Keratinocyte (primary cell): ENCODE measurements at regions not wholly inside any gene's neighbourhood (a gene's known extent, or its start where the extent isn't known, plus 50 kb on each side); places are given as distances from the start of the nearest gene placed in this dataset.

Experiments used
- DNase-seq: peaks from one replicate; pipeline ENCODE4 v3.0.0-alpha.2; 2011; ENCODE audit warnings: low read depth, missing footprints, low spot score
- FAIRE-seq: peaks from 2 replicates; lab custom pipeline; 2011; peaks lifted over from hg19 to GRCh38; lab: Jason Lieb, UNC
- H2AFZ ChIP-seq: 2 replicates; pipeline ENCODE4 v1.6.0; 2012; ENCODE audit warnings: low read length, control low read depth, inconsistent platforms; ENCODE audit not compliant: control insufficient read depth
- H3K27ac ChIP-seq: 2 replicates; pipeline ENCODE4 v1.5.1; 2011; ENCODE audit warnings: low read length; ENCODE audit not compliant: control insufficient read depth, insufficient read depth
- H3K27me3 ChIP-seq: 3 replicates; pipeline ENCODE4 v1.6.0; 2011; ENCODE audit warnings: low read length; ENCODE audit not compliant: control insufficient read depth, insufficient read depth; ENCODE audit errors: extremely low read depth
- H3K36me3 ChIP-seq, 2 experiments: 2 replicates in 1 of 2; 3 replicates in 1 of 2; pipeline ENCODE4 v1.5.1; 2011; ENCODE audit warnings: low read length in 2 of 2, mild to moderate bottlenecking in 1 of 2; ENCODE audit not compliant: control insufficient read depth in 2 of 2, insufficient read depth in 2 of 2; ENCODE audit errors: extremely low read depth in 1 of 2
- H3K4me1 ChIP-seq: 3 replicates; pipeline ENCODE4 v1.5.1; 2011; ENCODE audit warnings: low read length; ENCODE audit not compliant: control insufficient read depth, insufficient read depth; ENCODE audit errors: extremely low read depth
- H3K4me2 ChIP-seq: 3 replicates; pipeline ENCODE4 v1.6.0; 2011; ENCODE audit warnings: low read depth, low read length; ENCODE audit not compliant: control insufficient read depth, insufficient read depth; ENCODE audit errors: extremely low read depth
- H3K4me3 ChIP-seq, 3 experiments: fragments of 200-600 bp in 1 of 3; sonication (generic) in 1 of 3; 2 replicates in 2 of 3; 3 replicates in 1 of 3; pipeline ENCODE4 v1.5.1; 2011 to 2016; ENCODE audit warnings: low read length in 3 of 3, mild to moderate bottlenecking in 3 of 3, control low read depth in 2 of 3, inconsistent platforms in 1 of 3, low read depth in 1 of 3, mixed read lengths in 1 of 3, mixed run types in 1 of 3, moderate library complexity in 1 of 3; ENCODE audit not compliant: control insufficient read depth in 2 of 3, insufficient read depth in 2 of 3; ENCODE audit errors: extremely low read depth in 1 of 3
- H3K79me2 ChIP-seq: 2 replicates; pipeline ENCODE4 v1.6.0; 2012; ENCODE audit warnings: low read length; ENCODE audit not compliant: control insufficient read depth, insufficient read depth
- H3K9ac ChIP-seq: 3 replicates; pipeline ENCODE4 v1.6.0; 2011; ENCODE audit warnings: low read length; ENCODE audit not compliant: control insufficient read depth, insufficient read depth; ENCODE audit errors: extremely low read depth
- H3K9me1 ChIP-seq: 3 replicates; pipeline ENCODE4 v1.6.0; 2011; ENCODE audit warnings: low read length; ENCODE audit not compliant: control insufficient read depth, insufficient read depth; ENCODE audit errors: extremely low read depth
- H3K9me3 ChIP-seq: 2 replicates; pipeline ENCODE4 v1.5.1; 2012; ENCODE audit warnings: low read depth, low read length; ENCODE audit not compliant: control insufficient read depth
- H4K20me1 ChIP-seq: 3 replicates; pipeline ENCODE4 v1.6.0; 2011; ENCODE audit warnings: low read length; ENCODE audit not compliant: control insufficient read depth, insufficient read depth; ENCODE audit errors: extremely low read depth
- CTCF ChIP-seq, 3 experiments: IDR thresholded peaks in 1 of 3; conservative IDR thresholded peaks in 1 of 3; optimal IDR thresholded peaks in 1 of 3; 2 replicates in 2 of 3; 3 replicates in 1 of 3; pipeline versions ENCODE3 to v1.5.1; 2011; ENCODE audit warnings: low read length in 3 of 3, mild to moderate bottlenecking in 3 of 3, moderate library complexity in 2 of 3, control low read depth in 1 of 3, inconsistent platforms in 1 of 3; ENCODE audit not compliant: insufficient read depth in 2 of 3; ENCODE audit errors: extremely low read depth in 1 of 3
- EZH2 ChIP-seq: IDR thresholded peaks from one replicate; pipeline ENCODE4 v1.6.1; 2012; ENCODE audit warnings: inconsistent platforms, mild to moderate bottlenecking, low read length, moderate library complexity
- dilution Hi-C: fragments of 300-500 bp; cut with MboI; formaldehyde crosslinking; loops from one replicate; pipeline ENCODE4 v1.7.0; 2020; ENCODE audit warnings: low sequenced_read_pairs; ENCODE audit not compliant: extremely low pct_ligation_motif_present

- no peaks in the 10 kb centered on the region for H3K27me3 ChIP-seq
- no peak for FAIRE-seq
Measured at GRCh38 chr7:156139633-156140032, 327.4 kb upstream of the SHH start.

GRCh38 chr7:156139112-156139511 lies 326.8 kb upstream of the SHH start:
- no peaks in the 10 kb centered on the region for H3K79me2 ChIP-seq
- peaks cover 2% of the 10 kb centered on the region for H3K9me3 ChIP-seq
- TF ChIP-seq EZH2 (no peak), CTCF (optimal IDR thresholded peaks at IDR 0.05 in 1 of 3, IDR thresholded peaks at IDR 0.05 in 1 of 3, conservative IDR thresholded peaks at IDR 0.05 in 1 of 3; ENCODE audit: extremely low read depth in 1 of 3, insufficient read depth in 2 of 3, low read length in 3 of 3) (no peak)
- H3K4me2 ChIP-seq = no peak overlapping the region
- no peak overlapping the region for H2AFZ ChIP-seq
- dilution Hi-C loops = no loop called here
- no peak overlapping the region for H3K4me3 ChIP-seq
- no peaks in the 10 kb centered on the region for H3K4me1 ChIP-seq
- no peak overlapping the region for H3K27ac ChIP-seq
- no peaks in the 10 kb centered on the region for H3K9me1 ChIP-seq
- H3K9ac ChIP-seq = no peak overlapping the region
- H4K20me1 ChIP-seq = no peaks in the 10 kb centered on the region
- H3K36me3 ChIP-seq = no peaks in the 10 kb centered on the region
- DNase-seq (no peak), FAIRE-seq (no peak)
- no peaks in the 10 kb centered on the region for H3K27me3 ChIP-seq

More at GRCh38 chr7:156139633-156140032, 327.4 kb upstream of the SHH start:
- DNase-seq = no peak
- peaks cover 2% of the 10 kb centered on the region for H3K9me3 ChIP-seq
- H3K9me1 ChIP-seq = no peaks in the 10 kb centered on the region
- H3K4me3 ChIP-seq = no peak overlapping the region
- H2AFZ ChIP-seq = no peak overlapping the region
- H4K20me1 ChIP-seq = no peaks in the 10 kb centered on the region
- H3K4me2 ChIP-seq = no peak overlapping the region
- no peaks in the 10 kb centered on the region for H3K36me3 ChIP-seq
- no peaks in the 10 kb centered on the region for H3K79me2 ChIP-seq
- H3K27ac ChIP-seq = no peak overlapping the region
- TF ChIP-seq EZH2 (no peak), CTCF (optimal IDR thresholded peaks at IDR 0.05 in 1 of 3, IDR thresholded peaks at IDR 0.05 in 1 of 3, conservative IDR thresholded peaks at IDR 0.05 in 1 of 3; ENCODE audit: extremely low read depth in 1 of 3, insufficient read depth in 2 of 3, low read length in 3 of 3) (no peak)
- H3K4me1 ChIP-seq = no peaks in the 10 kb centered on the region
- dilution Hi-C loops = no loop called here
- no peak overlapping the region for H3K9ac ChIP-seq
